Cardiac fibroblast (primary cell): ENCODE measurements at regions not wholly inside any gene's neighbourhood (a gene's known extent, or its start where the extent isn't known, plus 50 kb on each side); places are given as distances from the start of the nearest gene placed in this dataset.

Source experiments
- DNase-seq, 2 donors: peaks; one replicate each; pipeline versions ENCODE4 v3.0.0 to v3.0.0-alpha.2; 2010; ENCODE audit warnings: low read depth in 2 of 2
- H3K4me3 ChIP-seq, 2 donors: replicated peaks in 1 of 2; 1 replicate in 1 of 2; 2 replicates in 1 of 2; pipeline ENCODE4 v1.5.1; 2011; ENCODE audit warnings: low read depth in 2 of 2, low read length in 2 of 2, mild to moderate bottlenecking in 2 of 2, moderate library complexity in 1 of 2
- CTCF ChIP-seq: IDR thresholded peaks from one replicate; pipeline ENCODE4 v1.5.1; 2011; ENCODE audit warnings: low read depth, mild to moderate bottlenecking, low read length, inconsistent platforms

DNA sequence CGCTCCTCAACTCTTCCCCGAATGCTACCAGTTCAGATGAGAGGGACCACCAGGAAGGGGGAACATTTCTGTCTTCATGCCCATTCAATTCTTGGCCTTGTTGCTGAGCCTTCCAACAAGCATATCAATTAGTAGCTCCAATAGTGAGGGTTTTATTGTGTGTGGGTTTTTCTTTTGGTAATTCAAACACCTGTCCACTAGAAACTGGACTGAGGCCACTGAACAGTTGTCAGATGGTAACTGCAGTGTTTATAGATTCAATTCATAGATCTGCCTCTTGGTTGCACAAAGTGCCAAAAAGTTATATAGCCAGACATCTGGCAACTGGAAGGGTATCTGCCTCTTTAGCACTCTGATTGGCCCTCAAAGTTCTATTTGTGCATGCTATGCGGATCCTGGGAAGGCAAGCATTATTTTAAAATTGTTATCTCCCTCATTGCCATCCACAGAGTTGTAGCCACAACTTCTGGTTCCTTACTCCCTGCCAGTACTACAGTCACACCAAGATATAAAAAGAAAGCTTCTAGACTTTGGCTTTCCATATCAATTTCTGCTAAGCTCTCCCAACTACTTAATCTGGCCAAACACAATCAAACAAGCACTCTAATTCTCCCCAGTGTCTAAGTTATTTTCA is 83.3 kb upstream of the ZNF521 start:
- TF ChIP-seq CTCF: no peak

DNA sequence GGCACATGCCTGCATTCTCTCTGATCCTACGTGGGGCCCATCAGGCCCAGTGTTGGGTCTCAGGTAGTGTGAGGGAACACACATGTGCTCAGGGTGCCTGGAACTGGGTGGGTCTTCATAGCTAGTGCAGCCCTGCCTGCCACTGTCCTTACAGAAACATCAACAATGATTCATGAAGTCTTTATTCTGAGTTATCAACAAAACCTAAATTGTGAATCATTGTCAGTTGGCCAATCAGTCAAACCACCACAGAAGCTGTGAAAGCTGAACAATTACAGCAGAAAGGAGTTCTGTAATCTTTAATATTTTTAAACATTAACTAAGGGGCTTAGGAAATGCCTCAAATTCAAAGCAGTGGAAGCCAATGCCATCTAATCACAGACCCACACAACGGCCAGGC is 82.8 kb upstream of the ZNF521 start:
- no peak for TF ChIP-seq CTCF
- H3K4me3 ChIP-seq: no peak overlapping the region

More for the DNA sequence above, 83.3 kb upstream of the ZNF521 start:
- no peak for DNase-seq
- H3K4me3 ChIP-seq: no peak overlapping the region

DNA sequence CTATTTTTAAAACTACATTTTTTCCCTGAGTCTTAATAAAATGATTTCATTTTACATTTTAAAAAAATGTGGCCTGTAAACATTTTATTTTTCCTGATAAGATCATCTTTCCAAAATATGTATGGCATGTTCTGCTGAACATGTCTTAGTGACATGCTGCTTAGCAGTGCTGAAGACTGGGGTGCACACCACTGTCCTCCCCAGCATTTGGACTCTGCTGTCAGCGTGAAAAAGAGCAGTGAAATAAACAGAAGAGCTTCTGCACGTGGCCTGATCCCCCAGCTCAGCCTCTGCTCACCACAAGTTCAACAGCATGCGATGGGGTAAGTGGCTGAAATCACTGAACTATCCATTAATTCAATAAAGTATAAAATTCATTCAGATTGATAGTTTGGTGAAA is 81.6 kb upstream of the ZNF521 start:
- DNase-seq: no peak
- TF ChIP-seq CTCF: no peak

More for the DNA sequence above, 82.8 kb upstream of the ZNF521 start:
- no peak for DNase-seq

GRCh38 chr18:25425024-25425423 is 73.1 kb upstream of the ZNF521 start:
- DNase-seq: no peak
- no peak overlapping the region for H3K4me3 ChIP-seq
- no peak for TF ChIP-seq CTCF

More for the DNA sequence above, 81.6 kb upstream of the ZNF521 start:
- no peak overlapping the region for H3K4me3 ChIP-seq

DNA sequence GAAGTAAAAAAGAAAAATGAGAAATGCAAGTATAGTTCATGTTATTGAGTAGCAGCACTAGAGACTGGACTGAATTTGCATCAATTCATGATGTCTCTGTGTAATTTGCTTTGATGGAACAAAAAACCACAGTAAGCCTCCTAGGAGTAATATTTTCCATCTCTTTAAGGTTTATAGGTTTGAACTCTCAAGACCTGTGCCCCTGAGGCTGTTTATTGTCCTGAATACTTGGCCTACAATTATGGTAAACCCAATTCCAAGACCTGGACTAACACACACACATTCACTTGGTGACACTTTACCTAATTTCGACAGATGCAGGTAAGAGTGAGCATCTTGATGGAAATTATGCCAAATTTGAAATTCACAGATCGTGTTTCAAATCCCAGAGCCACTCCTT is 71.8 kb upstream of the ZNF521 start:
- DNase-seq: no peak
- no peak overlapping the region for H3K4me3 ChIP-seq
- TF ChIP-seq CTCF: no peak

DNA sequence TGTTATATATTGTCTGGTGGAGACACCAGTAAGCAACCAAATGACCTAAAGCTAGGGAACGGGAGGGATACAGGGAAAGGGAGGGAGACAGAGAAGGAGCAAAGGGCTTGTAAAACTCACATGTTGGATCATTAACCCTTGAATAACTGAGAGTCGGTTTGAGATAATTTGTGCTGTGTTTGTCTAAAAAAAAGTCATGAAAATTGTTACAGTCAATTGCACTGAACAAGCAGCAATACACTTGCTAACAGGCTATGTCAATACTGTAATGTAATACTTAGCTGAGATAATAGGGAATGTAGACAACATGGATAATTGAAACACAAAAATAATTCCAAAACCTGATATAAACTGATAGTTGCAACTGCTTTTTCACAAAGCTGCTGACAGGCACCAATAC is 71.3 kb upstream of the ZNF521 start:
- H3K4me3 ChIP-seq: no peak overlapping the region

More for the DNA sequence above, 71.3 kb upstream of the ZNF521 start:
- TF ChIP-seq CTCF: no peak
- no peak for DNase-seq
